A549 (cell line): ENCODE measurements at regions not wholly inside any gene's neighbourhood (a gene's known extent, or its start where the extent isn't known, plus 50 kb on each side); places are given as distances from the start of the nearest gene placed in this dataset.
A peak's percentile ranks its signal among the peaks of the same experiment; 100 is the strongest.
"Not testable (repeated sequence)": the region's sequence is repeated elsewhere in the genome, so short reads cannot be mapped to it uniquely, and the experiment has no call there.

Source experiments
- ATAC-seq, 2 experiments: fragments of 200-7000 bp in 1 of 2; fragments of >200 bp in 1 of 2; cut with Nextera tagmentation in 1 of 2; cut with Tn5 transposase in 1 of 2; 3 replicates each; pipeline versions ENCODE4 v1.8.0 to v1.9.1; 2018 to 2020; ENCODE audit warnings: mild to moderate bottlenecking in 1 of 2, moderate library complexity in 1 of 2
- CTCF ChIA-PET: fragments of 300-600 bp; sonication (Branson Sonifier 250); formaldehyde crosslinking; extraction: SDS; loops from one replicate; lab custom pipeline; 2021; ENCODE audit warnings: antibody characterized with exemption, inconsistent platforms; lab: Yijun Ruan, JAX
- POLR2A ChIA-PET: fragments of 350-600 bp; formaldehyde crosslinking; extraction: SDS; loops from one replicate; lab custom pipeline; 2021; ENCODE audit warnings: antibody characterized with exemption, inconsistent platforms; lab: Yijun Ruan, JAX
- DNase-seq, 2 experiments: peaks; one replicate each; pipeline versions ENCODE4 v3.0.0 to v3.0.0-alpha.2; 2011 to 2016; ENCODE audit warnings: low read depth in 1 of 2, low spot score in 1 of 2
- FAIRE-seq: peaks from 2 replicates; lab custom pipeline; 2011; peaks lifted over from hg19 to GRCh38; lab: Jason Lieb, UNC
- H3K27ac ChIP-seq, 2 experiments: fragments of >200 bp; sonication (Bioruptor Twin); formaldehyde crosslinking; 3 replicates each; pipeline ENCODE4 v1.5.1; 2016 to 2017
- H3K4me1 ChIP-seq: fragments of >200 bp; sonication (Bioruptor Twin); formaldehyde crosslinking; 3 replicates; pipeline ENCODE4 v1.6.1; 2016
- H3K4me2 ChIP-seq: fragments of >200 bp; sonication (Bioruptor Twin); formaldehyde crosslinking; 3 replicates; pipeline ENCODE4 v1.6.1; 2016
- H3K4me3 ChIP-seq: fragments of >200 bp; sonication (Bioruptor Twin); formaldehyde crosslinking; 3 replicates; pipeline ENCODE4 v1.5.1; 2016
- H3K9me3 ChIP-seq: fragments of >200 bp; sonication (Bioruptor Twin); formaldehyde crosslinking; 3 replicates; pipeline ENCODE4 v1.6.1; 2016
- BHLHE40 ChIP-seq: IDR thresholded peaks from 2 replicates; pipeline ENCODE4 v1.6.1; 2012; ENCODE audit warnings: low read depth, low read length, inconsistent platforms
- CEBPB ChIP-seq, 2 experiments: fragments of >200 bp in 1 of 2; sonication (Bioruptor Twin) in 1 of 2; formaldehyde crosslinking in 1 of 2; IDR thresholded peaks; 2 replicates each; pipeline ENCODE4 v1.6.1; 2012 to 2016
- CHD2 ChIP-seq: fragments of 150-350 bp; IDR thresholded peaks from 2 replicates; pipeline ENCODE4 v1.6.1; 2014; ENCODE audit warnings: low read length; ENCODE audit not compliant: partially characterized antibody
- CHD4 ChIP-seq: fragments of 200-600 bp; sonication (generic); IDR thresholded peaks from 2 replicates; pipeline ENCODE4 v1.6.1; 2016; ENCODE audit warnings: antibody characterized with exemption, mild to moderate bottlenecking, borderline replicate concordance
- E2F6 ChIP-seq: IDR thresholded peaks from 2 replicates; pipeline ENCODE4 v1.6.1; 2012; ENCODE audit warnings: low read depth, borderline replicate concordance
- EP300 ChIP-seq, 2 experiments: fragments of >200 bp; sonication (Bioruptor Twin); formaldehyde crosslinking; IDR thresholded peaks; 2 replicates in 1 of 2; 3 replicates in 1 of 2; pipeline ENCODE4 v1.6.1; 2016 to 2017
- FOSB ChIP-seq: fragments of 250-450 bp; sonication (Bioruptor Pico); IDR thresholded peaks from 2 replicates; pipeline ENCODE4 v1.5.0; 2020; ENCODE audit warnings: mild to moderate bottlenecking, moderate library complexity
- GATA3 ChIP-seq: IDR thresholded peaks from 2 replicates; pipeline ENCODE4 v1.6.1; 2012; ENCODE audit warnings: borderline replicate concordance
- HEYL ChIP-seq: fragments of 250-450 bp; sonication (Bioruptor Pico); IDR thresholded peaks from 2 replicates; pipeline ENCODE4 v1.8.0; 2021; ENCODE audit warnings: mild to moderate bottlenecking, moderate library complexity
- HMGXB4 ChIP-seq: fragments of 250-450 bp; sonication (Bioruptor Pico); IDR thresholded peaks from 2 replicates; pipeline ENCODE4 v1.5.0; 2021; ENCODE audit warnings: mild to moderate bottlenecking, moderate library complexity, borderline replicate concordance
- HOXA7 ChIP-seq: fragments of 250-450 bp; sonication (Bioruptor Pico); IDR thresholded peaks from 2 replicates; pipeline ENCODE4 v1.5.0; 2020; ENCODE audit warnings: mild to moderate bottlenecking, moderate library complexity
- HOXB5 ChIP-seq: fragments of 250-450 bp; sonication (Bioruptor Pico); IDR thresholded peaks from 2 replicates; pipeline ENCODE4 v1.5.0; 2020; ENCODE audit warnings: mild to moderate bottlenecking, moderate library complexity
- JUNB ChIP-seq: fragments of >200 bp; sonication (Bioruptor Twin); formaldehyde crosslinking; IDR thresholded peaks from 2 replicates; pipeline ENCODE4 v1.6.1; 2016
- KDM1A ChIP-seq: fragments of 200-600 bp; sonication (generic); IDR thresholded peaks from 2 replicates; pipeline ENCODE4 v1.6.1; 2016; ENCODE audit warnings: low read depth, mild to moderate bottlenecking
- KDM5A ChIP-seq: fragments of 200-600 bp; sonication (generic); IDR thresholded peaks from 2 replicates; pipeline ENCODE4 v1.6.1; 2016; ENCODE audit warnings: antibody characterized with exemption, mild to moderate bottlenecking
- MAFK ChIP-seq: fragments of 450-650 bp; IDR thresholded peaks from 2 replicates; pipeline ENCODE4 v1.6.1; 2014; ENCODE audit not compliant: partially characterized antibody
- MYC ChIP-seq: IDR thresholded peaks from 2 replicates; pipeline ENCODE4 v1.6.1; 2012; ENCODE audit warnings: mild to moderate bottlenecking, inconsistent platforms, low read length, improper control_type of control experiment, borderline replicate concordance
- NFE2L2 ChIP-seq: fragments of 150-350 bp; conservative IDR thresholded peaks from 2 replicates; pipeline ENCODE4 v1.6.1; 2014; ENCODE audit warnings: low read length
- NPAS2 ChIP-seq: fragments of 250-450 bp; sonication (Bioruptor Pico); IDR thresholded peaks from 2 replicates; pipeline ENCODE4 v1.8.0; 2022; ENCODE audit warnings: mild to moderate bottlenecking, moderate library complexity, borderline replicate concordance
- POLR2A ChIP-seq: IDR thresholded peaks from 2 replicates; pipeline ENCODE4 v1.6.1; 2012; ENCODE audit warnings: mild to moderate bottlenecking, low read length
- RFX5 ChIP-seq: fragments of 450-650 bp; IDR thresholded peaks from 2 replicates; pipeline ENCODE4 v1.7.1; 2014; ENCODE audit warnings: antibody characterized with exemption, mild to moderate bottlenecking, moderate library complexity
- TFCP2L1 ChIP-seq: fragments of 250-450 bp; sonication (Bioruptor Pico); IDR thresholded peaks from 2 replicates; pipeline ENCODE4 v1.5.0; 2021; ENCODE audit warnings: mild to moderate bottlenecking
- TP53 ChIP-seq: fragments of 250-450 bp; sonication (Bioruptor Pico); IDR thresholded peaks from 2 replicates; pipeline ENCODE4 v1.5.0; 2021; ENCODE audit warnings: mild to moderate bottlenecking, moderate library complexity
- ZFP36 ChIP-seq: fragments of 450-650 bp; IDR thresholded peaks from 2 replicates; pipeline ENCODE4 v1.6.1; 2014; ENCODE audit warnings: borderline replicate concordance; ENCODE audit not compliant: partially characterized antibody
- ZNF302 ChIP-seq: fragments of 250-450 bp; sonication (Bioruptor Pico); IDR thresholded peaks from 2 replicates; pipeline ENCODE4 v1.9.0; 2021; ENCODE audit warnings: inconsistent platforms, mild to moderate bottlenecking, moderate library complexity
- WGBS: methylation state at CpG from one replicate; pipeline ENCODE4 v1.1.6; 2017; ENCODE audit errors: missing lambda C conversion rate; 5-methylcytosine and 5-hydroxymethylcytosine counted together
- TF ChIP-seq, protein P1 (sequence below): IDR thresholded peaks from 2 replicates; pipeline ENCODE4 v1.6.1; 2012
- TF ChIP-seq, protein P2 (sequence below): fragments of 150-350 bp; IDR thresholded peaks from 2 replicates; pipeline ENCODE4 v1.6.1; 2014; ENCODE audit warnings: low read depth, mild to moderate bottlenecking, low read length

DNA sequence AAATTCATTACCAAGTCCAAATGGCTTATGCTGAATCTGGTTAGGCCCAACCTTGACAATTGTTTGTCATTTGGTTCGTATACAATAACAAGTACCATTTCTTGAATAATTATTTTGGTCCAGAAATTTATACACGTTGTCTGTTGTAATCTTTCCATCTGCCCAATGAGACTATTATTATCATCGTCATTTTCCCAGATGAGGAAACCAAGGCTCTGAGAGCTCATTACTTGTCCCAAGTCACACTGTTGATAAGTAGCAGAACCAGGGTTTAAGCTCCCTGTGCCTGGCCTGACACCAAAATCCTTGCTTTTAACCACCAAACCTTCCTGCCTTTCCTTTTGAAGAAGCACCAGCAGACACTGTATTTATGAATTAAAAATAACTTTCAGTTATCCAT is 81.3 kb downstream of the RGS2 start:
- Histone ChIP-seq H3K4me3 (no peak overlapping the region), H3K9me3 (no peaks in the 10 kb centered on the region), H3K4me1 (no peaks in the 10 kb centered on the region), H3K27ac (no peak overlapping the region), H3K4me2 (no peak overlapping the region)
- no peak for FAIRE-seq
- TF ChIP-seq HEYL (no peak), KDM1A (no peak), E2F6 (no peak), RFX5 (no peak), KDM5A (no peak)
- ChIA-PET CTCF (no interaction called here), POLR2A (no interaction called here)
- ATAC-seq, result no peak
- DNase-seq, result no peak
- WGBS, result 78% methylated on average over 3 of the region's 3 CpGs

- DNase-seq (no peak), FAIRE-seq (no peak), ATAC-seq (no peak)
- CTCF ChIA-PET, result interaction anchor here (0.7 kb wide), 1 partner anchor 18 kb away, joined by 5 read pairs; no protein-coding TSS in a partner anchor
- 0% methylated on average over 1 of the region's 1 CpG for WGBS
- Histone ChIP-seq H3K27ac (no peak overlapping the region), H3K4me3 (no peak overlapping the region), H3K9me3 (no peaks in the 10 kb centered on the region), H3K4me1 (no peaks in the 10 kb centered on the region), H3K4me2 (no peak overlapping the region)
- POLR2A ChIA-PET, result no interaction called here
- TF ChIP-seq KDM1A, result no peak
- TF ChIP-seq CHD2, result no peak
- TF ChIP-seq POLR2A, result no peak
- TF ChIP-seq HOXB5 (CRISPR knock-in tag), result no peak
- no peak for TF ChIP-seq HEYL
- no peak for TF ChIP-seq ZNF302 (CRISPR knock-in tag)
- TF ChIP-seq NPAS2 (CRISPR knock-in tag), result no peak
- no peak for TF ChIP-seq CHD4
- TF ChIP-seq, protein P1, sequence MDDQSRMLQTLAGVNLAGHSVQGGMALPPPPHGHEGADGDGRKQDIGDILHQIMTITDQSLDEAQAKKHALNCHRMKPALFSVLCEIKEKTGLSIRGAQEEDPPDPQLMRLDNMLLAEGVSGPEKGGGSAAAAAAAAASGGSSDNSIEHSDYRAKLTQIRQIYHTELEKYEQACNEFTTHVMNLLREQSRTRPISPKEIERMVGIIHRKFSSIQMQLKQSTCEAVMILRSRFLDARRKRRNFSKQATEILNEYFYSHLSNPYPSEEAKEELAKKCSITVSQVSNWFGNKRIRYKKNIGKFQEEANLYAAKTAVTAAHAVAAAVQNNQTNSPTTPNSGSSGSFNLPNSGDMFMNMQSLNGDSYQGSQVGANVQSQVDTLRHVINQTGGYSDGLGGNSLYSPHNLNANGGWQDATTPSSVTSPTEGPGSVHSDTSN, result no peak
- no peak for TF ChIP-seq MAFK
- TF ChIP-seq GATA3, result no peak
- no peak for TF ChIP-seq TP53 (CRISPR knock-in tag)
- no peak for TF ChIP-seq CEBPB (IDR thresholded peaks at IDR 0.05)
- TF ChIP-seq FOSB (CRISPR knock-in tag), result no peak
- TF ChIP-seq E2F6, result no peak
- no peak for TF ChIP-seq ZFP36
- TF ChIP-seq TFCP2L1 (CRISPR knock-in tag), result no peak
- no peak for TF ChIP-seq KDM5A
- TF ChIP-seq HOXA7, result no peak
- no peak for TF ChIP-seq BHLHE40
Observed at GRCh38 chr1:192892934-192893333, 84.1 kb downstream of the RGS2 start.

DNA sequence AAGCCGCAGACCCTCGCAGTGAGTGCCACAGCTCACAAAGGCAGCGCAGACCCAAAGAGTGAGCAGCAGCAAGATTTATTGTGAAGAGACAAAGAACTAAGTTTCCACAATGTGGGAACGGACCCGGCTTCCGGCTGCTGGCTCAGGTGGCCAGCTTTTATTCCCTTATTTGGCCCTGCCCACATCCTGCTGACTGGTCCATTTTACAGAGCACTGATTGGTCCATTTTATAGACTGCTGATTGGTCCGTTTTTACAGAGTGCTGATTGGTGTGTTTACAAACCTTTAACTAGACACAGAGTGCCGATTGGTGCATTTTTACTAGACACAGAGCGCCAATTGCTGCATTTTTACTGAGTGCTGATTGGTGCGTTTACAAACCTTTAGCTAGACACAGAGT is 86.6 kb downstream of the RGS2 start:
- H3K4me2 ChIP-seq, H3K4me1 ChIP-seq, H3K4me3 ChIP-seq, H3K27ac ChIP-seq, FAIRE-seq, POLR2A ChIA-PET, DNase-seq, H3K9me3 ChIP-seq: not testable (repeated sequence)
- CTCF ChIA-PET, result interaction anchor here (0.8 kb wide), 1 partner anchor 10 kb away, joined by 3 read pairs; no protein-coding TSS in a partner anchor
- WGBS, result 89% methylated on average over 10 of the region's 10 CpGs
- TF ChIP-seq MAFK, result peak; percentile 44
- TF ChIP-seq, all 56 proteins: peak for 1; not testable (repeated sequence) for 55
- not testable (repeated sequence) for ATAC-seq

GRCh38 chr1:192896376-192896775 is 87.5 kb downstream of the RGS2 start:
- Histone ChIP-seq H3K4me1 (no peaks in the 10 kb centered on the region), H3K4me2 (no peak overlapping the region), H3K4me3 (no peak overlapping the region), H3K9me3 (no peaks in the 10 kb centered on the region), H3K27ac (no peak overlapping the region)
- DNase-seq (no peak), FAIRE-seq (no peak), ATAC-seq (no peak)
- CTCF ChIA-PET, result no interaction called here
- TF ChIP-seq, protein P2, sequence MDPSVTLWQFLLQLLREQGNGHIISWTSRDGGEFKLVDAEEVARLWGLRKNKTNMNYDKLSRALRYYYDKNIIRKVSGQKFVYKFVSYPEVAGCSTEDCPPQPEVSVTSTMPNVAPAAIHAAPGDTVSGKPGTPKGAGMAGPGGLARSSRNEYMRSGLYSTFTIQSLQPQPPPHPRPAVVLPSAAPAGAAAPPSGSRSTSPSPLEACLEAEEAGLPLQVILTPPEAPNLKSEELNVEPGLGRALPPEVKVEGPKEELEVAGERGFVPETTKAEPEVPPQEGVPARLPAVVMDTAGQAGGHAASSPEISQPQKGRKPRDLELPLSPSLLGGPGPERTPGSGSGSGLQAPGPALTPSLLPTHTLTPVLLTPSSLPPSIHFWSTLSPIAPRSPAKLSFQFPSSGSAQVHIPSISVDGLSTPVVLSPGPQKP, result no peak
- TF ChIP-seq JUNB (no peak), NPAS2 (CRISPR knock-in tag) (no peak), HMGXB4 (CRISPR knock-in tag) (no peak), EP300 (IDR thresholded peaks at IDR 0.05) (no peak), MYC (no peak), CHD4 (no peak), NFE2L2 (no peak), TFCP2L1 (CRISPR knock-in tag) (no peak)
- TF ChIP-seq, protein P1, result no peak
- POLR2A ChIA-PET, result no interaction called here
